ENCODE measurements at regions not wholly inside any gene's neighbourhood (a gene's known extent, or its start where the extent isn't known, plus 50 kb on each side); places are given as distances from the start of the nearest gene placed in this dataset.
A peak's percentile ranks its signal among the peaks of the same experiment; 100 is the strongest.
"Not testable (repeated sequence)": the region's sequence is repeated elsewhere in the genome, so short reads cannot be mapped to it uniquely, and the experiment has no call there.

- CTCF ChIA-PET; POLR2A ChIA-PET; DNase-seq; H3K36me3 ChIP-seq (ENCODE audit: control insufficient read depth in 2 of 3, insufficient read depth in 3 of 3, low read length in 3 of 3); H3K27me3 Mint-ChIP-seq; H3K36me3 Mint-ChIP-seq; H3K27ac ChIP-seq (ENCODE audit: low read depth, low read length); H3K27me3 ChIP-seq (ENCODE audit: control insufficient read depth in 2 of 2, insufficient read depth in 2 of 2, low read length in 2 of 2); H3K9me3 ChIP-seq (ENCODE audit: control insufficient read depth in 2 of 3, low read length in 3 of 3); H3K9me3 Mint-ChIP-seq; H3K4me1 Mint-ChIP-seq; H3K27ac Mint-ChIP-seq; H3K4me3 Mint-ChIP-seq; ATAC-seq; H3K4me1 ChIP-seq (ENCODE audit: control insufficient read depth in 2 of 2, insufficient read depth in 2 of 2, low read length in 2 of 2); intact Hi-C loops (cut with micrococcal nuclease); H3K4me3 ChIP-seq (ENCODE audit: low read length): not testable (repeated sequence)
Measured at GRCh38 chrX:71822314-71822713, 59.2 kb downstream of the CXorf49B start.

GRCh38 chrX:71823391-71824057, 60.4 kb downstream of the CXorf49B start:
- POLR2A ChIA-PET: no interaction called here
- CTCF ChIA-PET: no interaction called here
- H3K4me3 Mint-ChIP-seq: no peak overlapping the region
- Histone ChIP-seq H3K27me3 (ENCODE audit: control insufficient read depth in 2 of 2, insufficient read depth in 2 of 2, low read length in 2 of 2) (no peaks in the 10 kb centered on the region), H3K36me3 (ENCODE audit: control insufficient read depth in 2 of 3, insufficient read depth in 3 of 3, low read length in 3 of 3) (no peaks in the 10 kb centered on the region), H3K4me3 (ENCODE audit: low read length) (no peak overlapping the region), H3K4me1 (ENCODE audit: control insufficient read depth in 2 of 2, insufficient read depth in 2 of 2, low read length in 2 of 2) (no peaks in the 10 kb centered on the region), H3K9me3 (ENCODE audit: control insufficient read depth in 2 of 3, low read length in 3 of 3) (no peaks in the 10 kb centered on the region), H3K27ac (ENCODE audit: low read depth, low read length) (no peak overlapping the region)
- intact Hi-C loops (cut with micrococcal nuclease): no loop called here
- no peaks in the 10 kb centered on the region for H3K4me1 Mint-ChIP-seq
- H3K27ac Mint-ChIP-seq: no peak overlapping the region
- H3K9me3 Mint-ChIP-seq: peaks cover 0 to 4% (median 0%) of the 10 kb centered on the region in 11 donors
- ATAC-seq: no peak
- H3K36me3 Mint-ChIP-seq: no peaks in the 10 kb centered on the region
- H3K27me3 Mint-ChIP-seq: peaks cover 0 to 9% (median 5%) of the 10 kb centered on the region in 5 donors
- DNase-seq: no peak

- peaks cover 0 to 8% (median 4%) of the 10 kb centered on the region in 5 donors for H3K27me3 Mint-ChIP-seq
- no peak overlapping the region for H3K4me3 ChIP-seq (ENCODE audit: low read length)
- H3K4me1 Mint-ChIP-seq: no peaks in the 10 kb centered on the region
- no peaks in the 10 kb centered on the region for H3K4me1 ChIP-seq (ENCODE audit: control insufficient read depth in 2 of 2, insufficient read depth in 2 of 2, low read length in 2 of 2)
- no peaks in the 10 kb centered on the region for H3K9me3 ChIP-seq (ENCODE audit: control insufficient read depth in 2 of 3, low read length in 3 of 3)
- no peaks in the 10 kb centered on the region for H3K27me3 ChIP-seq (ENCODE audit: control insufficient read depth in 2 of 2, insufficient read depth in 2 of 2, low read length in 2 of 2)
- ATAC-seq (no peak), DNase-seq (no peak)
- intact Hi-C loops (cut with micrococcal nuclease): no loop called here
- H3K27ac ChIP-seq (ENCODE audit: low read depth, low read length): no peak overlapping the region
- H3K36me3 ChIP-seq (ENCODE audit: control insufficient read depth in 2 of 3, insufficient read depth in 3 of 3, low read length in 3 of 3): no peaks in the 10 kb centered on the region
- peaks cover 0 to 22% (median 8%) of the 10 kb centered on the region in 11 donors for H3K9me3 Mint-ChIP-seq
- POLR2A ChIA-PET: no interaction called here
- no peak overlapping the region for H3K4me3 Mint-ChIP-seq
- no peak overlapping the region for H3K27ac Mint-ChIP-seq
- peaks cover 0 to 5% (median 0%) of the 10 kb centered on the region in 5 donors for H3K36me3 Mint-ChIP-seq
- CTCF ChIA-PET: no interaction called here
Measured at GRCh38 chrX:71828086-71828485, 64.9 kb downstream of the CXorf49B start.

GRCh38 chrX:71838092-71838491, 72.6 kb upstream of the NHSL2 start:
- H3K27ac Mint-ChIP-seq; ATAC-seq; H3K4me3 ChIP-seq (ENCODE audit: low read length); CTCF ChIA-PET; H3K4me1 Mint-ChIP-seq; H3K27me3 ChIP-seq (ENCODE audit: control insufficient read depth in 2 of 2, insufficient read depth in 2 of 2, low read length in 2 of 2); intact Hi-C loops (cut with micrococcal nuclease); H3K4me1 ChIP-seq (ENCODE audit: control insufficient read depth in 2 of 2, insufficient read depth in 2 of 2, low read length in 2 of 2); H3K36me3 ChIP-seq (ENCODE audit: control insufficient read depth in 2 of 3, insufficient read depth in 3 of 3, low read length in 3 of 3); POLR2A ChIA-PET; DNase-seq; H3K9me3 ChIP-seq (ENCODE audit: control insufficient read depth in 2 of 3, low read length in 3 of 3); H3K27me3 Mint-ChIP-seq; H3K36me3 Mint-ChIP-seq; H3K27ac ChIP-seq (ENCODE audit: low read depth, low read length); H3K4me3 Mint-ChIP-seq: not testable (repeated sequence)
- peaks cover 0 to 12% (median 8%) of the 10 kb centered on the region in 11 donors for H3K9me3 Mint-ChIP-seq

- no peak overlapping the region for H3K27ac ChIP-seq (ENCODE audit: low read depth, low read length)
- no peaks in the 10 kb centered on the region for H3K9me3 ChIP-seq (ENCODE audit: control insufficient read depth in 2 of 3, low read length in 3 of 3)
- Mint-ChIP-seq H3K4me1 (no peaks in the 10 kb centered on the region), H3K4me3 (no peak overlapping the region), H3K27ac (no peak overlapping the region), H3K36me3 (peaks cover 0 to 4% (median 0%) of the 10 kb centered on the region in 5 donors), H3K9me3 (peaks cover 0 to 12% (median 2%) of the 10 kb centered on the region in 11 donors), H3K27me3 (peaks cover 0 to 16% (median 0%) of the 10 kb centered on the region in 5 donors)
- ChIA-PET CTCF (no interaction called here), POLR2A (no interaction called here)
- DNase-seq (no peak), ATAC-seq (no peak)
- no peaks in the 10 kb centered on the region for H3K36me3 ChIP-seq (ENCODE audit: control insufficient read depth in 2 of 3, insufficient read depth in 3 of 3, low read length in 3 of 3)
- no peaks in the 10 kb centered on the region for H3K4me1 ChIP-seq (ENCODE audit: control insufficient read depth in 2 of 2, insufficient read depth in 2 of 2, low read length in 2 of 2)
- H3K27me3 ChIP-seq (ENCODE audit: control insufficient read depth in 2 of 2, insufficient read depth in 2 of 2, low read length in 2 of 2): no peaks in the 10 kb centered on the region
- intact Hi-C loops (cut with micrococcal nuclease): no loop called here
- H3K4me3 ChIP-seq (ENCODE audit: low read length): no peak overlapping the region
Measured at GRCh38 chrX:71846429-71846828, 64.2 kb upstream of the NHSL2 start.

- no peaks in the 10 kb centered on the region for H3K27me3 ChIP-seq (ENCODE audit: control insufficient read depth in 2 of 2, insufficient read depth in 2 of 2, low read length in 2 of 2)
- no peaks in the 10 kb centered on the region for H3K4me1 ChIP-seq (ENCODE audit: control insufficient read depth in 2 of 2, insufficient read depth in 2 of 2, low read length in 2 of 2)
- Mint-ChIP-seq H3K27ac (no peak overlapping the region), H3K27me3 (peaks cover 0 to 11% (median 2%) of the 10 kb centered on the region in 5 donors), H3K9me3 (peaks cover 0 to 1% (median 0%) of the 10 kb centered on the region in 11 donors), H3K36me3 (no peaks in the 10 kb centered on the region), H3K4me3 (no peak overlapping the region), H3K4me1 (no peaks in the 10 kb centered on the region)
- ChIA-PET CTCF (no interaction called here), POLR2A (no interaction called here)
- intact Hi-C loops (cut with micrococcal nuclease): no loop called here
- ATAC-seq (no peak), DNase-seq (no peak)
- H3K4me3 ChIP-seq (ENCODE audit: low read length): no peak overlapping the region
- no peaks in the 10 kb centered on the region for H3K36me3 ChIP-seq (ENCODE audit: control insufficient read depth in 2 of 3, insufficient read depth in 3 of 3, low read length in 3 of 3)
- H3K9me3 ChIP-seq (ENCODE audit: control insufficient read depth in 2 of 3, low read length in 3 of 3): no peaks in the 10 kb centered on the region
- H3K27ac ChIP-seq (ENCODE audit: low read depth, low read length): no peak overlapping the region
Measured at GRCh38 chrX:71852182-71852581, 58.5 kb upstream of the NHSL2 start.

- H3K36me3 Mint-ChIP-seq: no peaks in the 10 kb centered on the region
- peaks cover 0 to 6% (median 0%) of the 10 kb centered on the region in 7 donors for H3K4me1 Mint-ChIP-seq
- H3K9me3 Mint-ChIP-seq: no peaks in the 10 kb centered on the region
- H3K4me3 Mint-ChIP-seq: no peak overlapping the region
- peak; percentile 41 for ATAC-seq
- H3K9me3 ChIP-seq (ENCODE audit: control insufficient read depth in 2 of 3, low read length in 3 of 3): no peaks in the 10 kb centered on the region
- no peak overlapping the region for H3K4me3 ChIP-seq (ENCODE audit: low read length)
- ChIA-PET POLR2A (no interaction called here), CTCF (interaction anchor here (0.6 to 1.5 kb wide), 4 partner anchors 30 to 471 kb away, joined by 3 to 5 read pairs (median 4); no protein-coding TSS in a partner anchor)
- H3K27me3 Mint-ChIP-seq: peaks cover 0 to 16% (median 0%) of the 10 kb centered on the region in 5 donors
- DNase-seq: peak in 7 of 9 donors; percentile 11 to 51 (median 41)
- no peaks in the 10 kb centered on the region for H3K4me1 ChIP-seq (ENCODE audit: control insufficient read depth in 2 of 2, insufficient read depth in 2 of 2, low read length in 2 of 2)
- no peak overlapping the region for H3K27ac Mint-ChIP-seq
- H3K27ac ChIP-seq (ENCODE audit: low read depth, low read length): no peak overlapping the region
- intact Hi-C loops (cut with micrococcal nuclease): no loop called here
- H3K36me3 ChIP-seq (ENCODE audit: control insufficient read depth in 2 of 3, insufficient read depth in 3 of 3, low read length in 3 of 3): no peaks in the 10 kb centered on the region
- no peaks in the 10 kb centered on the region for H3K27me3 ChIP-seq (ENCODE audit: control insufficient read depth in 2 of 2, insufficient read depth in 2 of 2, low read length in 2 of 2)
Measured at GRCh38 chrX:71859637-71860036, 51.0 kb upstream of the NHSL2 start.

All from naive thymus-derived CD4-positive, alpha-beta T cell (primary cell).